ENCODE measurements at regions not wholly inside any gene's neighbourhood (a gene's known extent, or its start where the extent isn't known, plus 50 kb on each side); places are given as distances from the start of the nearest gene placed in this dataset.

GRCh38 chr11:43558556-43559127 lies 121.9 kb upstream of the HSD17B12 start:
- H3K27ac ChIP-seq = no peak overlapping the region
- no peaks in the 10 kb centered on the region for H3K36me3 ChIP-seq
- intact Hi-C loops (cut with DNase I) = no loop called here
- WGBS, 2 donors = 19 to 29% methylated on average over 8 of the region's 8 CpGs
- no peak for TF ChIP-seq POLR2A (IDR thresholded peaks at IDR 0.05)
- no peak overlapping the region for H3K4me3 ChIP-seq
- DNase-seq = no peak
- H3K9me3 ChIP-seq = no peaks in the 10 kb centered on the region
- H3K27me3 ChIP-seq = peaks cover 0 to 74% (median 33%) of the 10 kb centered on the region in 3 donors
- H3K4me1 ChIP-seq = peaks cover 0 to 16% (median 9%) of the 10 kb centered on the region in 4 donors

GRCh38 chr11:43561832-43562231 lies 118.7 kb upstream of the HSD17B12 start:
- no peaks in the 10 kb centered on the region for H3K9me3 ChIP-seq
- peaks cover 0 to 42% (median 21%) of the 10 kb centered on the region in 3 donors for H3K27me3 ChIP-seq
- peaks cover 0 to 6% (median 4%) of the 10 kb centered on the region in 4 donors for H3K4me1 ChIP-seq
- H3K4me3 ChIP-seq = no peak overlapping the region
- intact Hi-C loops (cut with DNase I) = no loop called here
- H3K36me3 ChIP-seq = no peaks in the 10 kb centered on the region
- no peak for DNase-seq
- 76 to 84% methylated on average over 3 of the region's 3 CpGs for WGBS, 2 donors
- TF ChIP-seq CTCF (IDR thresholded peaks at IDR 0.05) (no peak), POLR2A (IDR thresholded peaks at IDR 0.05) (no peak), EP300 (IDR thresholded peaks at IDR 0.05) (no peak), POLR2AphosphoS5 (IDR thresholded peaks at IDR 0.05) (no peak)
- H3K27ac ChIP-seq = no peak overlapping the region

- whole genome bisulfite sequencing, 2 donors = 17 to 20% methylated on average over 5 of the region's 5 CpGs
- intact Hi-C loops (cut with DNase I) = no loop called here
- Histone ChIP-seq H3K36me3 (no peaks in the 10 kb centered on the region), H3K27ac (no peak overlapping the region), H3K27me3 (peaks cover 0 to 46% (median 0%) of the 10 kb centered on the region in 3 donors), H3K4me3 (no peak overlapping the region), H3K9me3 (no peaks in the 10 kb centered on the region), H3K4me1 (no peaks in the 10 kb centered on the region)
- no peak for DNase-seq
- peak in 2 of 4 experiments; percentile 12 to 54 for TF ChIP-seq CTCF (IDR thresholded peaks at IDR 0.05)
- TF ChIP-seq POLR2A (IDR thresholded peaks at IDR 0.05) = no peak
- no peak for TF ChIP-seq POLR2AphosphoS5 (IDR thresholded peaks at IDR 0.05)
- no peak for TF ChIP-seq EP300 (IDR thresholded peaks at IDR 0.05)
Measured at GRCh38 chr11:43567396-43567975, 113.1 kb upstream of the HSD17B12 start.

- TF ChIP-seq POLR2AphosphoS5 (IDR thresholded peaks at IDR 0.05) = no peak
- no peak for TF ChIP-seq EP300 (IDR thresholded peaks at IDR 0.05)
- TF ChIP-seq POLR2A (IDR thresholded peaks at IDR 0.05) = no peak
- TF ChIP-seq CTCF (IDR thresholded peaks at IDR 0.05) = no peak
- Histone ChIP-seq H3K4me3 (no peak overlapping the region), H3K36me3 (no peaks in the 10 kb centered on the region), H3K27me3 (peaks cover 14 to 88% (median 52%) of the 10 kb centered on the region in 3 donors), H3K27ac (no peak overlapping the region), H3K9me3 (no peaks in the 10 kb centered on the region), H3K4me1 (peaks cover 0 to 30% (median 25%) of the 10 kb centered on the region in 4 donors)
- 8 to 11% methylated on average over 6 of the region's 6 CpGs for WGBS, 2 donors
- no peak for DNase-seq
- intact Hi-C loops (cut with DNase I) = no loop called here
Measured at GRCh38 chr11:43573233-43573632, 107.3 kb upstream of the HSD17B12 start.

GRCh38 chr11:43573873-43574272 lies 106.7 kb upstream of the HSD17B12 start:
- peaks cover 0 to 35% (median 27%) of the 10 kb centered on the region in 4 donors for H3K4me1 ChIP-seq
- no peaks in the 10 kb centered on the region for H3K9me3 ChIP-seq
- no peaks in the 10 kb centered on the region for H3K36me3 ChIP-seq
- peaks cover 20 to 92% (median 59%) of the 10 kb centered on the region in 3 donors for H3K27me3 ChIP-seq
- intact Hi-C loops (cut with DNase I) = no loop called here
- TF ChIP-seq EP300 (IDR thresholded peaks at IDR 0.05) = no peak
- TF ChIP-seq POLR2AphosphoS5 (IDR thresholded peaks at IDR 0.05) = no peak
- no peak for TF ChIP-seq POLR2A (IDR thresholded peaks at IDR 0.05)
- no peak for TF ChIP-seq CTCF (IDR thresholded peaks at IDR 0.05)
- WGBS, 2 donors = 41 to 50% methylated on average over 5 of the region's 5 CpGs
- H3K4me3 ChIP-seq = no peak overlapping the region
- no peak overlapping the region for H3K27ac ChIP-seq
- no peak for DNase-seq

Measured in sigmoid colon (tissue), 6 donors.